GM12892 (cell line): ENCODE measurements at regions not wholly inside any gene's neighbourhood (a gene's known extent, or its start where the extent isn't known, plus 50 kb on each side); places are given as distances from the start of the nearest gene placed in this dataset.
A peak's percentile ranks its signal among the peaks of the same experiment; 100 is the strongest.
"Not testable (repeated sequence)": the region's sequence is repeated elsewhere in the genome, so short reads cannot be mapped to it uniquely, and the experiment has no call there.

Experiments
- DNase-seq: peaks from one replicate; pipeline ENCODE4 v3.0.0; 2011; ENCODE audit not compliant: insufficient read length
- FAIRE-seq: peaks from 2 replicates; lab custom pipeline; 2011; peaks lifted over from hg19 to GRCh38; lab: Jason Lieb, UNC
- POLR2A ChIP-seq: IDR thresholded peaks from 2 replicates; pipeline ENCODE4 v1.6.1; 2011; ENCODE audit warnings: low read depth, low read length, control low read depth
- POLR2AphosphoS5 ChIP-seq: IDR thresholded peaks from 2 replicates; pipeline ENCODE4 v1.6.1; 2011; ENCODE audit warnings: low read depth, low read length, control low read depth
- TAF1 ChIP-seq: IDR thresholded peaks from 2 replicates; pipeline ENCODE4 v1.6.1; 2011; ENCODE audit warnings: low read depth, mild to moderate bottlenecking, control low read depth, low read length, borderline replicate concordance

DNA sequence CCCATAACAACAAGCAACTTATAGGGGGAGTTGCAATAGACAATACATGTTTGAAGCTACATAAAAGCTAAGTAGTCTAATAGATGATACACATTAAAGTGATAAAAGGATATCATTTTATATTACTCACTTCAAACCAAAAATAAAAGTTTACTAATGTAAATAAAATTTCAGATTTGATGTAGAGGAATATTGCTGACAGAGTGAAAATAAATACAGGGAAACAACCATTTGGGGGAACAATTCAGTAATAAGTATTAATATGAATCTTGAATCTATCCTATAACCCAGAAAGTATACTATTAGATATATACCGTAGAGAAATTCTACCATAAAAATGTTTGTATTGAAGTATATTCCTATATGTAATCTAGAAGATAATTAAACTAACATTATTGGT lies 1248.9 kb upstream of the EPHA6 start:
- no peak for DNase-seq
- TF ChIP-seq POLR2A (no peak), TAF1 (no peak), POLR2AphosphoS5 (no peak)
- no peak for FAIRE-seq

DNA sequence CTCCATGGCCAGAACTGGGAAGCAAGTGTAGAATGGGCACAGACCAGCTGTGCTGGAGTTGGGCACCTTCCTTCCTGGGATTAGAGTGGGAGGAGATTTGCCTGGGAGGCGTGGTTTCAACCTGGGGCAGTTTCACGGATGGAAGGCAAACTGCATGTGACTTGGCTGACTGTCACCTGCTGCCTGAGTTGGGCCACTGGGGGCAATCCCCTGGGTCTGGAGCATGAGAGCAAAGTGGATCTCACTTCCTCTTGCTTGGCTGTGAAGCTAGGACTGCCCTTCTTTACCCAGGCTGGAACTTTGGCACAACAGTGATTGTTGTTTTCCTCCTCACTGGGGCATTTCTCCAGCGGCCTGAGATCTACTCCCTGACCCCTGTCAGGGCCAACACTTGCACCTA lies 1247.0 kb upstream of the EPHA6 start:
- DNase-seq: no peak
- peak; percentile 40 for FAIRE-seq
- TF ChIP-seq POLR2AphosphoS5 (no peak), POLR2A (no peak), TAF1 (no peak)

DNA sequence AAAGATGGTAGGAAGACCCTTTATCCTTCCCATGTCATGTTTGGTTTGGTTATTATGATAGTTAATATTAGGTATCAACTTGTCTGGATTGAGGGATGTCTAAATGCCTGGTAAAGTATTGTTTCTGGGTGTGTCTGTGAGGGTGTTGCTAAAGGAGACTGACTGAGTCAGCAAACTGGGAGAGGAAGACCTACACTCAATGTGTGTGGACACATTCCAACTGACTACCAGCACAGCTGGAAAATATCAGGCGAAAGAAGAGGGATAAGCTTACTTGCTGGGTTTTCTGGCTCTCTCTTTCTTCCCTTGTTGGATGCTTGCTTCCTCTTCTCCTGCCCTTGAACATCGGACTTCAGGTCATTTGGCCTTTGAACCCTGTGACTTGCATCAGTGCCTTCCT lies 1227.6 kb upstream of the EPHA6 start:
- no peak for DNase-seq
- TF ChIP-seq POLR2A: no peak
- no peak for TF ChIP-seq TAF1
- no peak for TF ChIP-seq POLR2AphosphoS5
- FAIRE-seq: peak; percentile 36

DNA sequence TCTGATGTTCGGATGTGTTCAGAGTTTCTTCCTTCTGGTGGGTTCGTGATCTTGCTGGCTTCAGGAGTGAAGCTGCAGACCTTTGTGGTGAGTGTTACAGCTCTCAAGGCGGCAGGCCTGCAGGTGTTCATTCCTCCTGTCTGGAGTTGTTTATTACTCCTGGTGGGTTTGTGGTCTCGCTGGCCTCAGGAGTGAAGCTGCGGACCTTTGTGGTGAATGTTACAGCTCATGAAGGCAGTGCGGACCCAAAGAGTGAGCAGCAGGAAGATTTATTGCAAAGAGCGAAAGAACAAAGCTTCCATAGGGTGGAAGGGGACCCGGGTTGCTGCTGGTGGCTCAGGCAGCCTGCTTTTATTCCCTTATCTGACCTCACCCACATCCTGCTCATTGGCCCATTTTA lies 1226.8 kb upstream of the EPHA6 start:
- not testable (repeated sequence) for DNase-seq, FAIRE-seq

DNA sequence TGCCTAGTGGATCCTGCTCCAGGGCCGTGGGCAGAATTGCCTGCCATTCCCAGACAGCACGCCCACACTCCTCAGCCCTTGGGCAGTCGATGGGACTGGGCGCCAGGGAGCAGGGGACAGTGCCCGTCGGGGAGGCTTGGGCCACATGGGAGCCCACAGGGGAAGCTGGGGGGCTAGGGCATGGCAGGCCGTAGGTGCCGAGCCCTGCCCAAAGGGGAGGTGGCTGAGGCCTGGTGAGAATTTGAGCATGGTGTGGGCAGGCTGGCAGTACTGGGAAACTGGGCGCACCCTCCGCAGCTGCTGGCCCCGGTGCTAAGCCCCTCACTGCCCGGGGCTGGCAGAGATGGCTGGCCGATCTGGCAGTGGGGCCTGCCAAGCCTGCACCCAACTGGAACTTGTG lies 1225.9 kb upstream of the EPHA6 start:
- DNase-seq (no peak), FAIRE-seq (no peak)
- TF ChIP-seq TAF1 (no peak), POLR2AphosphoS5 (no peak), POLR2A (no peak)

DNA sequence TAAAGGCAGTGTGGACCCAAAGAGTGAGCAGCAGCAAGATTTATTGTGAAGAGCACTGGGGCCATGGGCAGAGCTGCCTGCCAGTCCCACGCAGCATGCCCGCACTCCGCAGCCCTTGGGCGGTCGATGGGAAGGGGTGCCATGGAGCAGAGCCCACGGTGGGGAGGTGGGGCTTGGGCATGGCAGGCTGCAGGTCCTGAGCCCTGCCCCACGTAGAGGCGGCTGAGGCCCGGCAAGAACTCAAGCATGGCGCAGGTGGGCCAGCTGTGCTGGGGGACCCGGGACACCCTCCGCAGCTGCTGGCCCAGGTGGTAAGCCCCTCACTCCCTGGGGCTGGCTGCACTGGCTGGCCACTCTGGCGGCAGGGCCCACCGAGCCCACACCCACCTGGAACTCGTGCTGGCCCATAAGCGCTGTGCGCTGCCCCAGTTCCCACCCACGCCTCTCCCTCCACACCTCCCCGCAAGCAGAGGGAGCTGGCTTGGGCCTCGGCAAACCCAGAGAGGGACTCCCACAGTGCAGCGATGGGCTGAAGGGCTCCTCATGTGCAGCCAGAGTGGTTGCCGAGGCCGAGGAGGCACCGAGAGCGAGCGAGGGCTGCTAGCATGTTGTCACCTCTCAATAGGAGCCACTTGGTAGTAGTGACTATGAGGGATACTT lies 1218.8 kb upstream of the EPHA6 start:
- DNase-seq (no peak), FAIRE-seq (no peak)
- TF ChIP-seq POLR2AphosphoS5 (no peak), POLR2A (no peak), TAF1 (no peak)

DNA sequence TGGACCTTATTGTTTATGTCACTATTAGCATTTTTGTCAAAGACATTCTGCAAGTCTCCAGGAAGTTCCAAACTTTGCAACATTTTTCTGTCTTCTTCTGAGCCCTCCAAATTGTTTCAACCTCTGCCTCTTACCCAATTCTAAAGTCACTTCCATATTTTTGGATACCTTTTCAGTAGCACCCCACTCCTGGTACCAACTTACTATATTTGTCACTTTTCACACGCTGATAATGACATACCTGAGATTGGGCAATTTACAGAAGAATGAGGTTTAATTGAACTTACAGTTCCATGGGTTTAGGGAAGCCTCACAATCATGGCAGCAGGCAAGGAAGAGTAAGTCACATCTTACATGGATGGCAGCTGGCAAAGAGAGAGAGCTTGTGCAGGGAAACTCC lies 1206.5 kb upstream of the EPHA6 start:
- FAIRE-seq (no peak), DNase-seq (no peak)
- no peak for TF ChIP-seq POLR2A
- TF ChIP-seq TAF1: no peak
- TF ChIP-seq POLR2AphosphoS5: no peak

DNA sequence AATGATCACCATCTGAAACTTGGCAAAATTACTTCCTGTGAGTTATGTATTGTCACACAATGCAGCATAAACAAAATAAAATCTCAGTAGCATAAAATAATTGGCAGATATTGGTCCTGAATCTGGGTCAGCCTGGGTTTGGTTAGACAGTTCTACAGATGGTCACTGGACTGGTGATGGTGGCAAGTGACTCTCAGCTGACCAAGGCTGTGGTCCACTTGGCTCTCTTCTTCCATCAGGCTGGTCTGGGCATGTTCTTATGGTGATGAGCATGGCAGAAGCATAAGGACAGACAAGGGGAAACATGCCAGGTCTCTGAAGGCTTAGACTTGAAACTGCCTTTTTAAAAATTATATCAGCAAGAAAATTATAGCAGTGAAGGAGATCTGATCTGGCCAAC lies 1205.0 kb upstream of the EPHA6 start:
- no peak for TF ChIP-seq POLR2A
- no peak for TF ChIP-seq TAF1
- TF ChIP-seq POLR2AphosphoS5: no peak
- no peak for FAIRE-seq
- no peak for DNase-seq

DNA sequence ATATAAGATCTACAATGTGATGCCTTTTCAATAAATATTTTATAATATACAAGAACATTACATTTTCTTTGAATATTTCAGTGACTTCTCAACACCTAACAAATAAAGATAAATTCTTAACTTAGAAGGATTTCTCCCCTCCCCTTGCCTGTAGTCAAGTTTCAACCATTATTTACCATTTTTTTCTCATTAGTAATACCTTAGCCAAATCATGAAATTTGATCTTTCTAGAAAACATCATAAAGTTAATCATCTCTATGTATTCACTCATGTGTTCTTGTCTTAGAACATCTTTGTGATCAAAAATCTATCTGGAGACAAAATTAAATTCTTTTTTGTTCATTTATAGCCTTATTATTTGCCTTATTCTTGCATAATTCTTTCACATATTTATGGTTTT lies 1201.8 kb upstream of the EPHA6 start:
- TF ChIP-seq POLR2AphosphoS5 (no peak), TAF1 (no peak), POLR2A (no peak)
- DNase-seq: no peak
- no peak for FAIRE-seq

DNA sequence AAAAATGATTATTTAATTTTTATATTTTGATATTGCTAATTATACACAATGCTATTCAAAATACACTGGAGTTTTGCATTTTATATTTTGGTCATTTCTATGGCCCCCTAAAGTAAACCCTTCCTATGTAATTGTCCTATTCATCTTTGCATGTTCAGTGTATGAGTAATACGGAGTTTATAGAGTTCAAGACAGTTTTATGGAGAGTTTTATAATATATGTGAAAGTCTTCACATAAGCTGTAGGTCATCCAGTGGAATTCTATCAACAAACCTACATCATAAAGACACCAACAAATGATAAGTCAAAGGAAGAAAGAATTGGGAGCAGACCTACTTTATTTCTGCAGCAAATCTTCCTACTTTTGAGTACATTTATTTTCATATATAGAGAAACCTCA lies 1200.4 kb upstream of the EPHA6 start:
- FAIRE-seq: no peak
- no peak for DNase-seq
- TF ChIP-seq POLR2AphosphoS5: no peak
- TF ChIP-seq POLR2A: no peak
- TF ChIP-seq TAF1: no peak

DNA sequence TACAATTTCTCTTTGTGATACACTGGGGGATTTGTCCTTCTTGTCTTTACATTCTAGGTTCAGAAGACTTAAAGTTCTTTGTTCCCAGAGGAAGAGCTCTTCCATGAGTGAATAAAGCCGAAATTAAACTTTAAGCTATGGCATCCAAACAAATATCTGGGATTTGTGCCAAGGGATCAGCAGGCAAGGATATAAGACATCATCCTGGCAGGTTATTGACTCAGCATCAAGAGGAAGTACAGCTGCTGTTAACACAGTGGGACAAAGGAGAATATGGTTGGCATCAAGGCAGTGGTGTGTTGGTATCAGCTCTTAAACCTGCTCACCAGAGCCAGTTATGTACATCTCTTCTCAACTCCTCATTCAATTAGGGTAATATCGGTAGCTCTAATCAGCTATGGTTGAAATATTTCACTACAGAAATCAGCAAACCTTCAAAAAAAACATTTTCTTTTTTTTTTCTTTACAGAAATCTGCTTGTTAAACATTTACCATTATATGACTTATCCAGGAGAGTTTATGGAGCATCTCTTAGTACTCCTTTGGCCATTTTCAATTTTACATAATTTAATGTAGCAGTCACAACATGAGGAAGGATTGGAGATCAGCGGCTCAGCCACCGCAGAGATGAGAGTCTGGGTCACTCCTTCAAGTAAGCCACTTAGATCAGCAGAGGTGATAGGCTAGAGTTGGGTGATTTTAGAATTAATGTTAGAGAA lies 1198.6 kb upstream of the EPHA6 start:
- DNase-seq: no peak
- TF ChIP-seq POLR2A: no peak
- no peak for TF ChIP-seq POLR2AphosphoS5
- TF ChIP-seq TAF1: no peak
- no peak for FAIRE-seq

DNA sequence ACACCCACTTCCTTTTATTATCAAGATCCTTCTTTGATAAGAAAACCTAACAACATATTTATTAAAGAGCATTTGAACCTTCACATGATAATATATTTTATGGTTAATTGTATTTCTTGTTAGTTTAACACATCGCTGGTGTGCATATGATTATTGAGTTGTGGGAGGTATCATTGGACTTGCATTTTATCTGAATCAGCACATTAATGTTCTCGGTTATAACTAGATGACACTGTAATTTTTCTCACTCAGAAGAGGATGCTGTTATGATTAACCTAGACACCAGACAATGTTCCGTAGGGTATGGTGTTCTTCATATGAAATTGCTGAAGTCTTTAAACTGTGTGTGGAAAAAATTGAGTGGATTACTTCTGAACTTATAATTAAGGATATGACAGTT lies 1188.3 kb upstream of the EPHA6 start:
- DNase-seq: no peak
- no peak for FAIRE-seq
- TF ChIP-seq TAF1 (no peak), POLR2A (no peak), POLR2AphosphoS5 (no peak)

DNA sequence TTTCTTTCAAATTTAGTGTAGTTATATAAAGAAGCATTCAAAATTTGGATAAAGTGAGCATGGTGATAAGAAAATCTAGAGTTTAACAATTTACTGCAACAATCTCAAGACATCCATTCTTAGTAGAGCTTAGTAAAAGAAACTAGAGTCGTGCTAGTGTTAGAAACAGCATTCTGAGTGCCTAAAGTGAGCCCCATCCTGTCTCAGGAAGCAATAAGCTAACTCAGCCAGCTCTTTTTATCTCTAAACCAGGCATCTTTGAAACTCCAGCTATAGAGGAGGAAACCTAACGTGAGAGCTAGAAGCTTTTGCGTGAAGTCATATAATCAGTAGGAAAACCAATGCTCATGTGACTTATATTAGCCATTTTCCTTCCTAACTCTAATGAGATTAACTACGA lies 1187.1 kb upstream of the EPHA6 start:
- TF ChIP-seq TAF1 (no peak), POLR2A (no peak), POLR2AphosphoS5 (no peak)
- no peak for FAIRE-seq
- DNase-seq: no peak
